ENCODE measurements at regions not wholly inside any gene's neighbourhood (a gene's known extent, or its start where the extent isn't known, plus 50 kb on each side); places are given as distances from the start of the nearest gene placed in this dataset.

- no peak for DNase-seq
- Histone ChIP-seq H3K27ac (ENCODE audit: low read length) (no peak overlapping the region), H3K36me3 (ENCODE audit: control insufficient read depth, insufficient read depth, low read length) (no peaks in the 10 kb centered on the region), H3K4me3 (ENCODE audit: low read length) (no peak overlapping the region), H3K4me1 (ENCODE audit: control insufficient read depth, insufficient read depth, low read length) (no peaks in the 10 kb centered on the region), H3K9me3 (ENCODE audit: control insufficient read depth, low read depth, low read length) (no peaks in the 10 kb centered on the region), H3K27me3 (ENCODE audit: control insufficient read depth, insufficient read depth, low read length) (no peaks in the 10 kb centered on the region)
- WGBS (ENCODE audit: insufficient coverage, low lambda C conversion rate): no CpG with 5 or more reads among the region's 1 CpG
These were observed 407.5 kb upstream of the RGPD4 start for GRCh38 chr2:107419191-107419590.

- WGBS (ENCODE audit: insufficient coverage, low lambda C conversion rate): 95% methylated on average over 2 of the region's 3 CpGs
- Histone ChIP-seq H3K27ac (ENCODE audit: low read length) (no peak overlapping the region), H3K9me3 (ENCODE audit: control insufficient read depth, low read depth, low read length) (no peaks in the 10 kb centered on the region), H3K4me1 (ENCODE audit: control insufficient read depth, insufficient read depth, low read length) (no peaks in the 10 kb centered on the region), H3K36me3 (ENCODE audit: control insufficient read depth, insufficient read depth, low read length) (no peaks in the 10 kb centered on the region), H3K4me3 (ENCODE audit: low read length) (no peak overlapping the region), H3K27me3 (ENCODE audit: control insufficient read depth, insufficient read depth, low read length) (no peaks in the 10 kb centered on the region)
- DNase-seq: no peak
These were observed 397.9 kb upstream of the RGPD4 start for GRCh38 chr2:107428781-107429180.

- Histone ChIP-seq H3K9me3 (ENCODE audit: control insufficient read depth, low read depth, low read length) (no peaks in the 10 kb centered on the region), H3K4me3 (ENCODE audit: low read length) (no peak overlapping the region), H3K4me1 (ENCODE audit: control insufficient read depth, insufficient read depth, low read length) (no peaks in the 10 kb centered on the region), H3K27ac (ENCODE audit: low read length) (no peak overlapping the region), H3K36me3 (ENCODE audit: control insufficient read depth, insufficient read depth, low read length) (no peaks in the 10 kb centered on the region), H3K27me3 (ENCODE audit: control insufficient read depth, insufficient read depth, low read length) (no peaks in the 10 kb centered on the region)
- no CpG with 5 or more reads among the region's 1 CpG for WGBS (ENCODE audit: insufficient coverage, low lambda C conversion rate)
- DNase-seq: no peak
These were observed 396.7 kb upstream of the RGPD4 start for GRCh38 chr2:107430006-107430405.

- no peaks in the 10 kb centered on the region for H3K4me1 ChIP-seq (ENCODE audit: control insufficient read depth, insufficient read depth, low read length)
- no peak overlapping the region for H3K4me3 ChIP-seq (ENCODE audit: low read length)
- WGBS (ENCODE audit: insufficient coverage, low lambda C conversion rate): 30% methylated on average over 2 of the region's 10 CpGs
- no peaks in the 10 kb centered on the region for H3K9me3 ChIP-seq (ENCODE audit: control insufficient read depth, low read depth, low read length)
- no peak overlapping the region for H3K27ac ChIP-seq (ENCODE audit: low read length)
- no peak for DNase-seq
- H3K27me3 ChIP-seq (ENCODE audit: control insufficient read depth, insufficient read depth, low read length): no peaks in the 10 kb centered on the region
- no peaks in the 10 kb centered on the region for H3K36me3 ChIP-seq (ENCODE audit: control insufficient read depth, insufficient read depth, low read length)
These were observed 396.0 kb upstream of the RGPD4 start for GRCh38 chr2:107430596-107431266.

GRCh38 chr2:107436281-107436680 lies 390.4 kb upstream of the RGPD4 start:
- no peak overlapping the region for H3K27ac ChIP-seq (ENCODE audit: low read length)
- no peaks in the 10 kb centered on the region for H3K36me3 ChIP-seq (ENCODE audit: control insufficient read depth, insufficient read depth, low read length)
- no peak overlapping the region for H3K4me3 ChIP-seq (ENCODE audit: low read length)
- DNase-seq: no peak
- no peaks in the 10 kb centered on the region for H3K4me1 ChIP-seq (ENCODE audit: control insufficient read depth, insufficient read depth, low read length)
- no peaks in the 10 kb centered on the region for H3K9me3 ChIP-seq (ENCODE audit: control insufficient read depth, low read depth, low read length)
- no peaks in the 10 kb centered on the region for H3K27me3 ChIP-seq (ENCODE audit: control insufficient read depth, insufficient read depth, low read length)

GRCh38 chr2:107437265-107437664 lies 389.4 kb upstream of the RGPD4 start:
- Histone ChIP-seq H3K27me3 (ENCODE audit: control insufficient read depth, insufficient read depth, low read length) (no peaks in the 10 kb centered on the region), H3K4me1 (ENCODE audit: control insufficient read depth, insufficient read depth, low read length) (no peaks in the 10 kb centered on the region), H3K9me3 (ENCODE audit: control insufficient read depth, low read depth, low read length) (no peaks in the 10 kb centered on the region), H3K4me3 (ENCODE audit: low read length) (no peak overlapping the region), H3K27ac (ENCODE audit: low read length) (no peak overlapping the region), H3K36me3 (ENCODE audit: control insufficient read depth, insufficient read depth, low read length) (no peaks in the 10 kb centered on the region)
- no peak for DNase-seq

- Histone ChIP-seq H3K9me3 (ENCODE audit: control insufficient read depth, low read depth, low read length) (no peaks in the 10 kb centered on the region), H3K4me1 (ENCODE audit: control insufficient read depth, insufficient read depth, low read length) (no peaks in the 10 kb centered on the region), H3K4me3 (ENCODE audit: low read length) (no peak overlapping the region), H3K27me3 (ENCODE audit: control insufficient read depth, insufficient read depth, low read length) (no peaks in the 10 kb centered on the region), H3K27ac (ENCODE audit: low read length) (no peak overlapping the region), H3K36me3 (ENCODE audit: control insufficient read depth, insufficient read depth, low read length) (no peaks in the 10 kb centered on the region)
- DNase-seq: no peak
- whole genome bisulfite sequencing (ENCODE audit: insufficient coverage, low lambda C conversion rate): no CpG with 5 or more reads among the region's 2 CpGs
These were observed 388.9 kb upstream of the RGPD4 start for GRCh38 chr2:107437807-107438206.

- no peaks in the 10 kb centered on the region for H3K4me1 ChIP-seq (ENCODE audit: control insufficient read depth, insufficient read depth, low read length)
- H3K4me3 ChIP-seq (ENCODE audit: low read length): no peak overlapping the region
- H3K27ac ChIP-seq (ENCODE audit: low read length): no peak overlapping the region
- 88% methylated on average over 1 of the region's 1 CpG for WGBS (ENCODE audit: insufficient coverage, low lambda C conversion rate)
- no peaks in the 10 kb centered on the region for H3K27me3 ChIP-seq (ENCODE audit: control insufficient read depth, insufficient read depth, low read length)
- H3K9me3 ChIP-seq (ENCODE audit: control insufficient read depth, low read depth, low read length): no peaks in the 10 kb centered on the region
- DNase-seq: no peak
- H3K36me3 ChIP-seq (ENCODE audit: control insufficient read depth, insufficient read depth, low read length): no peaks in the 10 kb centered on the region
These were observed 378.5 kb upstream of the RGPD4 start for GRCh38 chr2:107448160-107448559.

- H3K9me3 ChIP-seq (ENCODE audit: control insufficient read depth, low read depth, low read length): no peaks in the 10 kb centered on the region
- 67% methylated on average over 4 of the region's 4 CpGs for WGBS (ENCODE audit: insufficient coverage, low lambda C conversion rate)
- no peaks in the 10 kb centered on the region for H3K4me1 ChIP-seq (ENCODE audit: control insufficient read depth, insufficient read depth, low read length)
- no peak overlapping the region for H3K27ac ChIP-seq (ENCODE audit: low read length)
- no peak for DNase-seq
- H3K27me3 ChIP-seq (ENCODE audit: control insufficient read depth, insufficient read depth, low read length): no peaks in the 10 kb centered on the region
- H3K4me3 ChIP-seq (ENCODE audit: low read length): no peak overlapping the region
- no peaks in the 10 kb centered on the region for H3K36me3 ChIP-seq (ENCODE audit: control insufficient read depth, insufficient read depth, low read length)
These were observed 365.4 kb upstream of the RGPD4 start for GRCh38 chr2:107461301-107461700.

- DNase-seq: no peak
- H3K36me3 ChIP-seq (ENCODE audit: control insufficient read depth, insufficient read depth, low read length): no peaks in the 10 kb centered on the region
- no CpG with 5 or more reads among the region's 2 CpGs for WGBS (ENCODE audit: insufficient coverage, low lambda C conversion rate)
- no peaks in the 10 kb centered on the region for H3K9me3 ChIP-seq (ENCODE audit: control insufficient read depth, low read depth, low read length)
- H3K4me3 ChIP-seq (ENCODE audit: low read length): no peak overlapping the region
- no peak overlapping the region for H3K27ac ChIP-seq (ENCODE audit: low read length)
- H3K4me1 ChIP-seq (ENCODE audit: control insufficient read depth, insufficient read depth, low read length): no peaks in the 10 kb centered on the region
- H3K27me3 ChIP-seq (ENCODE audit: control insufficient read depth, insufficient read depth, low read length): no peaks in the 10 kb centered on the region
These were observed 364.5 kb upstream of the RGPD4 start for GRCh38 chr2:107462181-107462580.

GRCh38 chr2:107466241-107466640 lies 360.5 kb upstream of the RGPD4 start:
- 80% methylated on average over 1 of the region's 2 CpGs for WGBS (ENCODE audit: insufficient coverage, low lambda C conversion rate)
- Histone ChIP-seq H3K27ac (ENCODE audit: low read length) (no peak overlapping the region), H3K36me3 (ENCODE audit: control insufficient read depth, insufficient read depth, low read length) (no peaks in the 10 kb centered on the region), H3K4me3 (ENCODE audit: low read length) (no peak overlapping the region), H3K27me3 (ENCODE audit: control insufficient read depth, insufficient read depth, low read length) (no peaks in the 10 kb centered on the region), H3K9me3 (ENCODE audit: control insufficient read depth, low read depth, low read length) (peaks cover 6% of the 10 kb centered on the region), H3K4me1 (ENCODE audit: control insufficient read depth, insufficient read depth, low read length) (no peaks in the 10 kb centered on the region)
- DNase-seq: no peak

All from large intestine (tissue), 3 donors.